ENCODE measurements at regions not wholly inside any gene's neighbourhood (a gene's known extent, or its start where the extent isn't known, plus 50 kb on each side); places are given as distances from the start of the nearest gene placed in this dataset.

DNA sequence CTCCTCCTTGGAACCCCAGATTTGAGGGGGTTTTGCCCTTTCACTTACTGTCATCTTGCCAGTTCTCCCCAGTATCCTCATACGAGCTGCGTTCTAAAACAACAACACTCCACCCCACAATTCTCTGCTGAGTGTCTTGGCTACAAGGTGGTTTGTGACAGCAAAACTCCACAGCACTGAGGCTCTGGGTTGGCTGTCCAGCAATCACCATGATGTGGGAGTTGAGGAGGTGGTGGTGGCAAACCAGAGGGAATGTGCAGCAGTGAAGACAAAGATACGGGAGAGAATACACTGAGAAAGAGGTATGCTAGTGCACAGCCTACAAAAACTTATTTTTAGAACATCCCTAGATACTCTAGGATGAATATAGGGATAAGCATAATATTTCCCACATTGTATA lies 335.0 kb downstream of the C11orf87 start:
- no peaks in the 10 kb centered on the region for H3K4me1 ChIP-seq (ENCODE audit: insufficient read depth)
- Mint-ChIP-seq H3K4me1 (no peaks in the 10 kb centered on the region), H3K9me3 (no peaks in the 10 kb centered on the region; the same call in 2 of the 3 replicates), H3K4me3 (no peak overlapping the region), H3K27ac (no peak overlapping the region), H3K27me3 (ENCODE audit: insufficient read depth, low read depth, poor library complexity) (no peaks in the 10 kb centered on the region), H3K36me3 (ENCODE audit: low read depth) (no peaks in the 10 kb centered on the region)
- no peak overlapping the region for H3K4me2 ChIP-seq
- no peaks in the 10 kb centered on the region for H3K27me3 ChIP-seq (ENCODE audit: insufficient read depth)
- TF ChIP-seq CTCF (conservative IDR thresholded peaks at IDR 0.05; ENCODE audit: low read depth in 2 of 2) (no peak), STAT1 (IDR thresholded peaks at IDR 0.05; ENCODE audit: unreplicated experiment) (no peak), EZH2 (IDR thresholded peaks at IDR 0.05; ENCODE audit: low read depth, unreplicated experiment) (no peak), NANOG (IDR thresholded peaks at IDR 0.05; ENCODE audit: borderline replicate concordance) (no peak), ZNF114 (CRISPR knock-in tag; IDR thresholded peaks at IDR 0.05) (no peak)
- TF ChIP-seq, protein P1, sequence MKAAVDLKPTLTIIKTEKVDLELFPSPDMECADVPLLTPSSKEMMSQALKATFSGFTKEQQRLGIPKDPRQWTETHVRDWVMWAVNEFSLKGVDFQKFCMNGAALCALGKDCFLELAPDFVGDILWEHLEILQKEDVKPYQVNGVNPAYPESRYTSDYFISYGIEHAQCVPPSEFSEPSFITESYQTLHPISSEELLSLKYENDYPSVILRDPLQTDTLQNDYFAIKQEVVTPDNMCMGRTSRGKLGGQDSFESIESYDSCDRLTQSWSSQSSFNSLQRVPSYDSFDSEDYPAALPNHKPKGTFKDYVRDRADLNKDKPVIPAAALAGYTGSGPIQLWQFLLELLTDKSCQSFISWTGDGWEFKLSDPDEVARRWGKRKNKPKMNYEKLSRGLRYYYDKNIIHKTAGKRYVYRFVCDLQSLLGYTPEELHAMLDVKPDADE (IDR thresholded peaks at IDR 0.05), result no peak
- TF ChIP-seq, protein P2, sequence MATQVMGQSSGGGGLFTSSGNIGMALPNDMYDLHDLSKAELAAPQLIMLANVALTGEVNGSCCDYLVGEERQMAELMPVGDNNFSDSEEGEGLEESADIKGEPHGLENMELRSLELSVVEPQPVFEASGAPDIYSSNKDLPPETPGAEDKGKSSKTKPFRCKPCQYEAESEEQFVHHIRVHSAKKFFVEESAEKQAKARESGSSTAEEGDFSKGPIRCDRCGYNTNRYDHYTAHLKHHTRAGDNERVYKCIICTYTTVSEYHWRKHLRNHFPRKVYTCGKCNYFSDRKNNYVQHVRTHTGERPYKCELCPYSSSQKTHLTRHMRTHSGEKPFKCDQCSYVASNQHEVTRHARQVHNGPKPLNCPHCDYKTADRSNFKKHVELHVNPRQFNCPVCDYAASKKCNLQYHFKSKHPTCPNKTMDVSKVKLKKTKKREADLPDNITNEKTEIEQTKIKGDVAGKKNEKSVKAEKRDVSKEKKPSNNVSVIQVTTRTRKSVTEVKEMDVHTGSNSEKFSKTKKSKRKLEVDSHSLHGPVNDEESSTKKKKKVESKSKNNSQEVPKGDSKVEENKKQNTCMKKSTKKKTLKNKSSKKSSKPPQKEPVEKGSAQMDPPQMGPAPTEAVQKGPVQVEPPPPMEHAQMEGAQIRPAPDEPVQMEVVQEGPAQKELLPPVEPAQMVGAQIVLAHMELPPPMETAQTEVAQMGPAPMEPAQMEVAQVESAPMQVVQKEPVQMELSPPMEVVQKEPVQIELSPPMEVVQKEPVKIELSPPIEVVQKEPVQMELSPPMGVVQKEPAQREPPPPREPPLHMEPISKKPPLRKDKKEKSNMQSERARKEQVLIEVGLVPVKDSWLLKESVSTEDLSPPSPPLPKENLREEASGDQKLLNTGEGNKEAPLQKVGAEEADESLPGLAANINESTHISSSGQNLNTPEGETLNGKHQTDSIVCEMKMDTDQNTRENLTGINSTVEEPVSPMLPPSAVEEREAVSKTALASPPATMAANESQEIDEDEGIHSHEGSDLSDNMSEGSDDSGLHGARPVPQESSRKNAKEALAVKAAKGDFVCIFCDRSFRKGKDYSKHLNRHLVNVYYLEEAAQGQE (IDR thresholded peaks at IDR 0.05; ENCODE audit: unreplicated experiment), result no peak
- ATAC-seq, result no peak
- H3K9me2 ChIP-seq (ENCODE audit: insufficient read depth), result 0 out of 2 replicates have a peak, but pooled peaks cover 2% of the 10 kb centered on the region
- no peak overlapping the region for H3K4me3 ChIP-seq
- no peaks in the 10 kb centered on the region for H4K20me1 ChIP-seq (replicated peaks; ENCODE audit: insufficient read depth)
- H3F3A ChIP-seq (replicated peaks; ENCODE audit: low read depth), result no peaks in the 10 kb centered on the region
- no peak overlapping the region for H3K27ac ChIP-seq (ENCODE audit: low read depth)
- H3K79me2 ChIP-seq (replicated peaks; ENCODE audit: insufficient read depth), result no peaks in the 10 kb centered on the region
- no peaks in the 10 kb centered on the region for H3K36me3 ChIP-seq (ENCODE audit: insufficient read depth)
- no peak overlapping the region for H2AFZ ChIP-seq
- no peak for DNase-seq (ENCODE audit: low spot score)

- DNase-seq (ENCODE audit: low spot score), result no peak
- Histone ChIP-seq H3K36me3 (ENCODE audit: insufficient read depth) (no peaks in the 10 kb centered on the region), H3K4me1 (ENCODE audit: insufficient read depth) (peaks cover 5% of the 10 kb centered on the region; the same call in 1 of the 2 replicates), H3K79me2 (replicated peaks; ENCODE audit: insufficient read depth) (no peaks in the 10 kb centered on the region), H3K4me2 (no peak overlapping the region), H3F3A (replicated peaks; ENCODE audit: low read depth) (no peaks in the 10 kb centered on the region), H4K20me1 (replicated peaks; ENCODE audit: insufficient read depth) (no peaks in the 10 kb centered on the region), H2AFZ (no peak overlapping the region), H3K27ac (ENCODE audit: low read depth) (no peak overlapping the region), H3K4me3 (no peak overlapping the region), H3K27me3 (ENCODE audit: insufficient read depth) (no peaks in the 10 kb centered on the region), H3K9me2 (ENCODE audit: insufficient read depth) (0 out of 2 replicates have a peak, but pooled peaks cover 7% of the 10 kb centered on the region)
- Mint-ChIP-seq H3K36me3 (ENCODE audit: low read depth) (no peaks in the 10 kb centered on the region), H3K27me3 (ENCODE audit: insufficient read depth, low read depth, poor library complexity) (no peaks in the 10 kb centered on the region), H3K27ac (no peak overlapping the region), H3K4me3 (no peak overlapping the region), H3K4me1 (peaks cover 7% of the 10 kb centered on the region), H3K9me3 (no peaks in the 10 kb centered on the region; the same call in 2 of the 3 replicates)
- ATAC-seq, result no peak
- no peak for TF ChIP-seq ZNF331 (CRISPR knock-in tag; IDR thresholded peaks at IDR 0.05; ENCODE audit: low read depth)
- TF ChIP-seq ZNF114 (CRISPR knock-in tag; IDR thresholded peaks at IDR 0.05), result no peak
- no peak for TF ChIP-seq JUNB (IDR thresholded peaks at IDR 0.05; ENCODE audit: unreplicated experiment)
- TF ChIP-seq CTCF (conservative IDR thresholded peaks at IDR 0.05; ENCODE audit: low read depth in 2 of 2), result no peak
Measured at GRCh38 chr11:109762546-109762945, 330.6 kb upstream of the ZC3H12C start.
